ENCODE measurements at regions not wholly inside any gene's neighbourhood (a gene's known extent, or its start where the extent isn't known, plus 50 kb on each side); places are given as distances from the start of the nearest gene placed in this dataset.

GRCh38 chr3:194761384-194761783, 75.7 kb downstream of the FAM43A start:
- H3K36me3 ChIP-seq (ENCODE audit: control insufficient read depth in 2 of 2, insufficient read depth in 1 of 2, low read length in 2 of 2) = no peaks in the 10 kb centered on the region
- CTCF ChIA-PET = interaction anchor here (0.5 to 0.9 kb wide), 4 partner anchors 104 to 610 kb away, joined by 3 to 6 read pairs (median 4); no protein-coding TSS in a partner anchor
- no peaks in the 10 kb centered on the region for H3K9me3 ChIP-seq (ENCODE audit: control insufficient read depth, insufficient read depth, low read depth, low read length)
- H3K27ac ChIP-seq (ENCODE audit: extremely low read depth, low read depth, low read length) = no peak overlapping the region
- H3K4me3 ChIP-seq (ENCODE audit: low read depth, low read length) = no peak overlapping the region
- no peaks in the 10 kb centered on the region for H3K4me1 ChIP-seq (ENCODE audit: control insufficient read depth, insufficient read depth, low read length)
- POLR2A ChIA-PET = no interaction called here
- TF ChIP-seq GLIS1 (tag by site-specific recombination; IDR thresholded peaks at IDR 0.05) (peak; percentile 94), GLIS2 (tag by site-specific recombination; IDR thresholded peaks at IDR 0.05) (peak; percentile 61), PRDM10 (tag by site-specific recombination; IDR thresholded peaks at IDR 0.05) (0 out of 2 replicates have a peak, but pooled peaks have one; percentile 31), ZNF138 (tag by site-specific recombination; IDR thresholded peaks at IDR 0.05; ENCODE audit: borderline replicate concordance) (no peak), SP7 (tag by site-specific recombination; IDR thresholded peaks at IDR 0.05) (peak; percentile 74), SCRT1 (tag by site-specific recombination; IDR thresholded peaks at IDR 0.05; ENCODE audit: borderline replicate concordance) (peak; percentile 71; the same call in 1 of the 2 replicates), ZIC2 (tag by site-specific recombination; IDR thresholded peaks at IDR 0.05) (peak; percentile 66), ZBTB10 (tag by site-specific recombination; IDR thresholded peaks at IDR 0.05) (no peak), ZSCAN16 (tag by site-specific recombination; IDR thresholded peaks at IDR 0.05) (no peak), ZNF280D (tag by site-specific recombination; IDR thresholded peaks at IDR 0.05) (no peak), ZBTB17 (tag by site-specific recombination; IDR thresholded peaks at IDR 0.05) (peak; percentile 56), ZNF600 (tag by site-specific recombination; IDR thresholded peaks at IDR 0.05) (peak; percentile 85), ZNF24 (tag by site-specific recombination; IDR thresholded peaks at IDR 0.05) (no peak), KLF10 (tag by site-specific recombination; IDR thresholded peaks at IDR 0.05) (peak; percentile 75), ZNF324 (tag by site-specific recombination; IDR thresholded peaks at IDR 0.05) (no peak), KLF9 (tag by site-specific recombination; IDR thresholded peaks at IDR 0.05; ENCODE audit: low read depth) (peak; percentile 37; the same call in 1 of the 2 replicates), TSHZ1 (tag by site-specific recombination; IDR thresholded peaks at IDR 0.05; ENCODE audit: borderline replicate concordance) (0 out of 2 replicates have a peak, but pooled peaks have one; percentile 31), PRDM6 (tag by site-specific recombination; IDR thresholded peaks at IDR 0.05) (no peak), ZFHX2 (tag by site-specific recombination; conservative IDR thresholded peaks at IDR 0.05) (peak; percentile 67), ZNF280C (tag by site-specific recombination; IDR thresholded peaks at IDR 0.05) (no peak), ZNF843 (tag by site-specific recombination; IDR thresholded peaks at IDR 0.05) (no peak)
